Stimulated activated naive CD4-positive, alpha-beta T cell (primary cell): ENCODE measurements at regions not wholly inside any gene's neighbourhood (a gene's known extent, or its start where the extent isn't known, plus 50 kb on each side); places are given as distances from the start of the nearest gene placed in this dataset.
"Not testable (repeated sequence)": the region's sequence is repeated elsewhere in the genome, so short reads cannot be mapped to it uniquely, and the experiment has no call there.

Experiments used
- DNase-seq, 6 experiments: peaks; one replicate each; lab custom pipeline; 2025; lab: John Stamatoyannopoulos, UW

- no peak for DNase-seq
Measured at GRCh38 chr3:74053970-74054516, 429.3 kb upstream of the PDZRN3 start.

DNA sequence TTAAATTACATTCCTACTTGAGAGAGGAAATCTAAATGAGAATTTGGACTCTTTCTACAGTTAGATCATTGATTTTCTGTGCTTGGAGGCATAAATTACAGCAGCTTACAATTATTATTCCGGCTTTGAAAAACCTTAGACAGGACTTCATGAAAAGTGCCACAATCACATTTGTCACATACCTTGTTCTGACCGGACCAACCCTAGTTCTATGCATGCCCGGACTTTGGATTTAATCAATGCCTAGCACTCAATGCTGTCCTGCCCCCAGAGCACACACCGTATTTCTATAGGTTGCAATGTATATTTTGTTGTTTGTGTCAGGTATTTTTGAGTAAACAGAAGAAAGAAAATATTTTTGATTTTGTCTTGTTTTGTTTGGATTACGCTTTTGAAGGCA is 424.7 kb upstream of the PDZRN3 start:
- DNase-seq = no peak

DNA sequence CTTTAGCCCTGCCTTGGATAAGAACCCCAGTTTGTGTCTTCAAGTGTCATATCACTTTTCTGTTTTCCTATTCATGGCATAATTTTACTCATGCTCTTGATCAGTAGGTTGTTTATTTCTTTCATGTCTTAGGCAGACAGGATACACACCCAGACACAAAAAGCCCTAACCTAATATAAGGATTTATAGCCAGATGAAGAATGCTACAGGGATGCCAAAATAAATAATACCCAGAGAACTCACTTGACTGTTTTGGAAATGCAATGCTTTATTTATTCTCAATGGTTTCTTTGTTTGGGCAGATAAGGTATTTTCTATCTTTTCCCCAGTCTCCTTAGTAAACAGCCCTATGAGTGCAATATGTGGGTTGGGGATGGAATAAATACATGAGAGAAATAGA is 424.0 kb upstream of the PDZRN3 start:
- DNase-seq = no peak

GRCh38 chr3:74045000-74045399 is 420.3 kb upstream of the PDZRN3 start:
- DNase-seq = no peak

DNA sequence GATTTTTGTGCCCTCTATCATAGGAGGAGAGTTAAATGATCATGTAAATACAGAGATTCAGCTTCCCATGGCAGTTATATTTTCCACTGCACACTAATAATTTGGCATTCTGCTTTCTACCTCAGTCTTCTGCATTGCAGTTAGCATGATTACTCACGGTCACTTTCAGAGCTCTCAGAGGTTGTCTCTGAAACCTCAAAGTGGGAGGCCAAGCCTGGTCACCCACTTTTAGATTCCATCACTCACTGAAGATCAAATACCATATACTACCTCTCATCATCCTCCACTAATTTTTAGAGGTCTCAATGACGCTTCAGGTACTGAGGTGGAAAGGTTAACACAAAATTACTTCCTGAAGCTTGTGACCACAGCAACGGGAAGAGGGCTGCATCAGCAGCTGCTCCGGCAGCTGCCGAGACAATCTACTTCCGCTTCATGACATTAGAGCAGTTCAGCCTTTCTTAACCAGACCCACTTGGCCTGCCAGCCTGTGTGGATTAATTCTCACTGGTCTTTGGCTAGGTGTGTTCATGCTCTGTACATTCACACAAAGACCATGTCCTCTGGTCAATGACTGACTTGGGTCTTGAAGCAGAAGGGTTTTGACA is 416.4 kb upstream of the PDZRN3 start:
- no peak for DNase-seq

GRCh38 chr3:74039105-74039504 is 414.4 kb upstream of the PDZRN3 start:
- DNase-seq = no peak

DNA sequence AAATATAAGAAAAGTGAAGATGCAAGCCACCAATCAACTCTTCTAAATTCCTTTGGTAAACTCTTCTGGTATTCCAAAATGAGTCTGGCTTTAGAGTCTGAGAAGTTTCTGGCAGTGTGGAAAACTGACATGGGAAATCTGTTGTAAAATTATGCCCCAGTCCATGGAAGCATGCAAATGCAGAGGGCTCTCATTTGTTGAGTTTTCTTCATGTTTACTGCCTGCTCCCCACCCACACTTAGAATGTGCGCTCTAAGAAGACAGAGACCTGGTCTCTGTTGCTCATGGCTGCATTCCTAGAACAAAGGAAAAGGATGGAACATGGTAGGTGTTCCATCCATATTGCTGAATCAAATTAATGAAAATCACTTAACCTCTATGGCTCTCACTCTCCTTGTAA is 411.8 kb upstream of the PDZRN3 start:
- DNase-seq = no peak

GRCh38 chr3:74036102-74036501 is 411.4 kb upstream of the PDZRN3 start:
- DNase-seq = no peak

DNA sequence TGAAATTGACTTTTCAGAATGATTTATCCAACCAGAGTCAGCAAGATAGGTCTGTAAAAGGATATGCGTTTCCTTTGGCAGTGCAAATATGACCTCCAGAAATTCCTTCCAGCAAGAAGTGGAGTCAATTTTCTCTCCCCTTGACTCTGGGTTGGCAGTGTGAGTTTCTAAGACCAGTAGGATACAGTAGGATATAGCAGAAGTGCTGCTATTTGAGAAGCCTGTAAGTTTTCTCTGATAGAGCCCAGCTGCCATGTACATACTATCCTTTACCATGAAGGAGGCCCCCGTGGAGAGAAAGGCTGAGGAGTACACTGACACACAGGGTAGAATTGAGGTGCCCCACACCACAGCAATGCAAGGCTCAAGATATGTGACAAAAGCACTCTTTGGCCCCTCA is 409.1 kb upstream of the PDZRN3 start:
- DNase-seq = no peak

- DNase-seq = no peak
Measured at GRCh38 chr3:74033381-74033780, 408.6 kb upstream of the PDZRN3 start.

- no peak for DNase-seq
Measured at GRCh38 chr3:74027121-74027520, 402.4 kb upstream of the PDZRN3 start.

DNA sequence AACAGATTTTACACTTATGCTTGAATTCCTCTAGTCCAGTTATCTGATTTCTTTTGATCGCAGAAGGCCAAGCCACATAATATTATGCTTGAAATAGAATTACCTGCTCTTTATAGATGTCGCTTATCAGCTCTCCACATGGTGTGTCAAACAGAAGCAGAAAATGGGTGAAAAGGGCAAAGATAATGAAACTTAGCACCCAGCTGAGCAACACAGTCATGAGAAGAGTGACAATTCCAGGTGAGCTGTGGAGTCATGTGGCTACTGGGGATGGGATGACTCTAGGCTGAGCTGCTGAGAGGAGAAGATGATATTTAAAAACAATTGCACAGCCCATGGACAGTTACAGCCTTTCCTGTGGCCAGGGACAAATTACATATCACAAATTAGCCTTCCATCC is 398.7 kb upstream of the PDZRN3 start:
- no peak for DNase-seq

GRCh38 chr3:74021449-74021848 is 396.7 kb upstream of the PDZRN3 start:
- DNase-seq = no peak

DNA sequence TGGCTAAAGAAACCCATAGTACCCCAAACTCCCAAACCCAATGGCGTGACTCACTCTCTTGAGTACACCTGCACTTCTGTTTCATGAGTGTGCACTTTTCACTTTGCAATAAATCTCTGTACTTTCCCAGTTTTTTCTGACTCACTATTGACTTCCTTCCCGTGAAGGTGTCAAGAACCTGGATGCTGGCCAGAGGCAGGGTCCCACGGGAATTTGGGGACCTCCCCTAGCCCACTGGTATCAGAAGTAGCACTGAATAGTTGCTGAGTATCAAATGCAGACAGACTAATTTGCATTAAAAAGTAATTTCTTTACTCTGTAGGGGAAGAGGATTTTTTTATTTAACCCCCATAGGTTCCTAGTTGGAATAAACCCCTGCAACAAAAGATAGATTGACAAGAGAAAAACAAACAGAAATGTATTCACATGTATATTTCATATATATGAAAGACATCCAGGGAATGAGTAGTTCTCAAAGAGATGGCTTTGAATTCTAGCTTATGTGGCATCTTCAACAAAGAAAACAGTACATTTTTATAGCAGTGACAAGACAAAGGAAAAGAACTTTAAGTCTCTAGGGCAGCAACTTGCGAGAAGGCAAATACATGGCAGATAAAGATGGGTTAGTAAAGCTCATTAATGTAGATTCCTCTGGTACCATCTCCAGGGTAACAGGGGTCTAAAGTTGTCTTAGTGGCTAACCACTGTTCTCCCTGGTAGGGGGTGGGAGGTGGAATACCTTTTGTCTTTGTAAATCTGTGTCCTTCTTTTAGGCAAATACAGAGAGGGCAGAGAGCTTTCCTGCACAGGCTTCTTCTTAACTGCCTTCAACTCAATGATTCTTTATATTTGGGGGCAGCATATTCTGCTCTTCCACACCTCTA is 385.5 kb upstream of the PDZRN3 start:
- no peak for DNase-seq

DNA sequence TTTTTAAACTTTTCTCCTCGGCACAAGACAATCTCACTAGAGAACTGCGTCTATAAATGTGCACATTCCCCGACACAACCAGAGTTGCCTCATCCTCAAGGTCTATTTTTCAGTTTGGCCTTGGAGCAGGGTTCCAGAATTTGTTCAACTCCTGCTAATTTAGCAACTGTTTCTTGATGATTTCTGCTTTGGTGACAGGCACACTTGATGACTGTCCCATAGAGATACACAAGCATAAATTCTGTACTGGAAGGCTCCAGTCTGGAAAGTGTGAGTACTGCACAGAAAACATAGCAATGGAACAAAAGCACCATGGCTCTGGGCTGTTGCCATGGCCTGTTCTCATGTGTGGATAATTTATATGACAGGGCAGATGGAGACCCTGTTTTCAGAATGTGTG is 379.6 kb upstream of the PDZRN3 start:
- no peak for DNase-seq

DNA sequence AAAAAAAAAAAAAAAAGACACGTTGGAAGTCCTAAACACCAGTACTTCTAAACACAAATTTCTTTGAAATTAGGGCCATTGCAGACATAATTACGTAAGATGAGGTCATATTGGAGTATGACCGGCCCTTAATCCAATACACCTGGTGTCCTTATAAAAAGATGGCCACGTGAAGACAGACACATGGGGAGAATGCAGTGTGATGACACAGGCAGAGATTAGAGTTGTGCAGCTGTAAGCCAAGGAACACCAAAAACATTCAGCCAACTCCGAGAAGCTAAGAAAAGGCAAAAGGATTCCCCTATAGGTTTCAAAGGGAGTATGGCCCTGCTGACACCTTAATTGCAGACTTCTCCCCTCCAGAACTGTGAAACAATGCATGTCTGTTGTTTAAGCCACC is 379.0 kb upstream of the PDZRN3 start:
- DNase-seq = no peak

DNA sequence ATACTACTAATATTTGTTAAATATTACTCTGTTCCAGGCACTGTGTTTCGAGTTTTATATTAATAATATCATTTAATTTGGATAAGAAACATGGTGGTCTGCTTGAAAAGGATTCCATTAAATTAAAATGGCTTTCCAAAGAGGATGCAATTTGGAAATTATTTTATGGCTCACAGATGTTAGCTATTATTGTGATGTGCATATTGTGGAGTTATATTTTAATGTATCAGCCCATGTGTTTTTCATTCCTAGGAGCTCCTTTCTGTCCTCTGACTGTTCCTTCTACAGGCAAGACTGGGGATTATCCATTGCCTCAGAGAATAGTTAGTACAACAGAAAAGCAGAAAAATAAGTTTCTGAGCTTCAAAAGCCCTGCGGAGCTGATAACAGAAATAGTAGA is 376.7 kb upstream of the PDZRN3 start:
- DNase-seq = no peak

- no peak for DNase-seq
Measured at GRCh38 chr3:74000725-74001124, 376.0 kb upstream of the PDZRN3 start.

DNA sequence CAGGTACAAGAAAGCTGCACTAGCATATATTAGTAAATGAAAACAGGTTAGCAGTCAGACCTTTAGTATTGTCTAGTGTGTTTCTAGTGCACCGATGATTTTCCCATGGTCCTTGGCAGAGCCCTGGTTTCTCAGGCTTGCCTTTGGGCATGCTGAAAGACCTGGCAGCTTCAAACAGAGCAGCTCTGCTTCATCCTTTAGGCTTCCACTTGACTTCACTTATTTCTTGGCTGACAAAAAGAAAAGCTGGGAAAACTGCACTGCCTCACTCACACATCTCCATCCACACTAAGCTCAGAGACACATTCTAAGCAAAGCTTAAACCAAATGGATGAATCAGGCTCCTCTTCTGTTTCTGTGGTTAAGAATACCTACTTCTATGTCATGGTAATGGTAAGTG is 374.8 kb upstream of the PDZRN3 start:
- DNase-seq = no peak

- not testable (repeated sequence) for DNase-seq
Measured at GRCh38 chr3:73990691-73991090, 365.9 kb upstream of the PDZRN3 start.

DNA sequence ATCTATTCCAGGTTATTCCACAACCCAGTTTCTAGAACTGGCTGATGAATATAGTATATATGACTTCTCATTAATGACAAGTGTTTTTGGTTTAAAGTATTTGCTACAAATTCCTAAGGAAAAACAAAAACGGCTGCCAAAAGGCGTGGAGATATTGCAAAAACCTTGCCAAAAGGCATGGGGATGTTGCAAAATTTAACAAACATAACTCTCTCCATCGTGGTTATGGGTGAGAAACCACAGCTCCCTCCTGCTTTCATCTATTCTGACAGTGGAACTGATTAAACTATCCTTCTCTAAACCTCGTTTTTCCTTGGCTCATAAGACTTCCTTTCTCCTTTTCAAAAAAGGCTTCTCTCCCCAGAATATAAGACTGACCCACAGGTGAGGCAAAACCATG is 342.0 kb upstream of the PDZRN3 start:
- DNase-seq = no peak

DNA sequence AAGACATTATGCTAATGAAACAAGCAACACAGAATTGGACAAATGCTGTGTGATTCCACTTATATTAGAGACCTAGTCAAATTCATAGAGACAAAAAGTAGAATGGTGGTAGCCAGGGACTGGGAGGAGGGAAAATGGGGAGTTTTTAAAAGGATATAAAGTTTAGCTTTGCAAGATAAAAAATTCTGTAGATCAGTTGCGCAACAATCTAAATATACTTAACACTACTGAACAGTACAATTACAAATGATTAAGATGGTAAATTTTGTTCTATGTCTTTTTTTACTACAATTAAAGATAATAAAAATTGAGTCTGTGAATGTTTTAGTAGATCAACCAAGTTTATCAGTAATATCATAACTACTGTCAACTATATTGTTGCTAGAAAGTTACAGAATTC is 340.1 kb upstream of the PDZRN3 start:
- no peak for DNase-seq

- no peak for DNase-seq
Measured at GRCh38 chr3:73955494-73956070, 330.8 kb upstream of the PDZRN3 start.
